Colonic mucosa (tissue), 4 donors: ENCODE measurements at regions not wholly inside any gene's neighbourhood (a gene's known extent, or its start where the extent isn't known, plus 50 kb on each side); places are given as distances from the start of the nearest gene placed in this dataset.
A peak's percentile ranks its signal among the peaks of the same experiment; 100 is the strongest.

ENCODE experiments used
- DNase-seq: peaks from one replicate; pipeline ENCODE4 v3.0.0-alpha.2; 2020
- H3K27ac ChIP-seq: fragments of 200-600 bp; one replicate; pipeline ENCODE4 v1.8.0; 2021
- H3K27me3 ChIP-seq: fragments of 200-600 bp; one replicate; pipeline ENCODE4 v1.8.0; 2021
- H3K36me3 ChIP-seq: fragments of 200-600 bp; one replicate; pipeline ENCODE4 v1.8.0; 2021
- H3K4me1 ChIP-seq: fragments of 200-600 bp; one replicate; pipeline ENCODE4 v1.8.0; 2021; ENCODE audit warnings: mild to moderate bottlenecking
- H3K4me3 ChIP-seq: fragments of 200-600 bp; one replicate; pipeline ENCODE4 v1.8.0; 2021
- H3K9ac ChIP-seq, 2 donors: one replicate each; pipeline ENCODE4 v1.7.0; 2013; ENCODE audit warnings: control low read depth in 2 of 2, low read depth in 2 of 2, low read length in 2 of 2
- H3K9me3 ChIP-seq: fragments of 200-600 bp; one replicate; pipeline ENCODE4 v1.8.0; 2021
- CTCF ChIP-seq: fragments of 200-600 bp; IDR thresholded peaks from one replicate; pipeline ENCODE4 v1.8.0; 2022; ENCODE audit warnings: antibody characterized with exemption, mild to moderate bottlenecking
- intact Hi-C: fragments of 100-400 bp; cut with DNase I; formaldehyde crosslinking; loops from one replicate; pipeline ENCODE4 v1.14.1; 2022
- donor health status: healthy.
- donor health status: DM: no; HTN: no; CAD: no.
- donor health status: DM: no; HTN: no; CAD: no.

- no peaks in the 10 kb centered on the region for H3K9me3 ChIP-seq
- H3K4me1 ChIP-seq, result no peaks in the 10 kb centered on the region
- no peaks in the 10 kb centered on the region for H3K27me3 ChIP-seq
- peak overlapping the region in 1 of 2 donors; percentile 49 for H3K9ac ChIP-seq
- no peak for TF ChIP-seq CTCF
- no peaks in the 10 kb centered on the region for H3K36me3 ChIP-seq
- no peak overlapping the region for H3K27ac ChIP-seq
- no peak overlapping the region for H3K4me3 ChIP-seq
- intact Hi-C loops, result no loop called here
- peak; percentile 62 for DNase-seq
Observed at GRCh38 chr19:46546194-46546896, 50.7 kb upstream of the PNMA8B start.

- Histone ChIP-seq H3K4me1 (no peaks in the 10 kb centered on the region), H3K36me3 (no peaks in the 10 kb centered on the region), H3K27ac (no peak overlapping the region), H3K27me3 (no peaks in the 10 kb centered on the region), H3K4me3 (no peak overlapping the region), H3K9ac (no peak overlapping the region), H3K9me3 (no peaks in the 10 kb centered on the region)
- intact Hi-C loops, result no loop called here
- no peak for TF ChIP-seq CTCF
- DNase-seq, result no peak
Observed at GRCh38 chr19:46550684-46551083, 50.4 kb upstream of the CALM3 start.

- no peak for TF ChIP-seq CTCF
- Histone ChIP-seq H3K9me3 (no peaks in the 10 kb centered on the region), H3K4me3 (no peak overlapping the region), H3K36me3 (no peaks in the 10 kb centered on the region), H3K27ac (no peak overlapping the region), H3K27me3 (no peaks in the 10 kb centered on the region), H3K4me1 (no peaks in the 10 kb centered on the region), H3K9ac (no peak overlapping the region)
- intact Hi-C loops, result no loop called here
- no peak for DNase-seq
Observed at GRCh38 chr19:46551164-46551563, 50.0 kb upstream of the CALM3 start.
